GM12874 (cell line): ENCODE measurements at regions not wholly inside any gene's neighbourhood (a gene's known extent, or its start where the extent isn't known, plus 50 kb on each side); places are given as distances from the start of the nearest gene placed in this dataset.

ENCODE experiments used
- CTCF ChIP-seq: IDR thresholded peaks from 2 replicates; pipeline ENCODE4 v1.5.1; 2011; ENCODE audit warnings: low read depth, mild to moderate bottlenecking, control low read depth, low read length, moderate library complexity; ENCODE audit not compliant: insufficient read depth

- no peak for TF ChIP-seq CTCF
Observed at GRCh38 chr6:27544612-27545260, 71.8 kb upstream of the ZNF184 start.

GRCh38 chr6:27542485-27542884, 69.6 kb upstream of the ZNF184 start:
- no peak for TF ChIP-seq CTCF

GRCh38 chr6:27541933-27542297, 69.0 kb upstream of the ZNF184 start:
- TF ChIP-seq CTCF = no peak

- no peak for TF ChIP-seq CTCF
Observed at GRCh38 chr6:27541212-27541932, 68.5 kb upstream of the ZNF184 start.

GRCh38 chr6:27539551-27539950, 66.6 kb upstream of the ZNF184 start:
- TF ChIP-seq CTCF = no peak

- TF ChIP-seq CTCF = no peak
Observed at GRCh38 chr6:27532820-27533538, 60.1 kb upstream of the ZNF184 start.

GRCh38 chr6:27531772-27532459, 59.0 kb upstream of the ZNF184 start:
- no peak for TF ChIP-seq CTCF
